Gastrocnemius medialis (tissue), 4 donors: ENCODE measurements at regions not wholly inside any gene's neighbourhood (a gene's known extent, or its start where the extent isn't known, plus 50 kb on each side); places are given as distances from the start of the nearest gene placed in this dataset.
"Not testable (repeated sequence)": the region's sequence is repeated elsewhere in the genome, so short reads cannot be mapped to it uniquely, and the experiment has no call there.

Experiments
- ATAC-seq, 2 donors: fragments of 150-250 bp; one replicate each; pipeline ENCODE4 v1.9.1; 2016
- DNase-seq, 2 donors: peaks; one replicate each; pipeline ENCODE4 v3.0.0-alpha.2; 2019
- H3K27ac ChIP-seq, 4 donors: fragments of 200-600 bp; sonication (generic); 1 replicate in 1 of 4; 2 replicates in 3 of 4; pipeline ENCODE4 v1.5.1; 2016 to 2018; ENCODE audit warnings: mild to moderate bottlenecking in 2 of 4, moderate library complexity in 1 of 4
- H3K27me3 ChIP-seq, 3 donors: fragments of 200-600 bp; sonication (generic) in 2 of 3; 1 replicate in 1 of 3; 2 replicates in 2 of 3; pipeline versions ENCODE4 v1.5.1 to v1.6.0; 2016 to 2019; ENCODE audit warnings: mild to moderate bottlenecking in 1 of 3, moderate library complexity in 1 of 3
- H3K36me3 ChIP-seq, 2 donors: fragments of 200-600 bp; sonication (generic) in 1 of 2; one replicate each; pipeline ENCODE4 v1.5.1; 2017 to 2018
- H3K4me1 ChIP-seq, 2 donors: fragments of 200-600 bp; sonication (generic) in 1 of 2; one replicate each; pipeline ENCODE4 v1.5.1; 2016 to 2017; ENCODE audit warnings: mild to moderate bottlenecking in 2 of 2
- H3K4me3 ChIP-seq, 4 donors: fragments of 200-600 bp; sonication (generic) in 3 of 4; 1 replicate in 1 of 4; 2 replicates in 3 of 4; pipeline ENCODE4 v1.5.1; 2016 to 2019; ENCODE audit warnings: mild to moderate bottlenecking in 2 of 4
- H3K9me3 ChIP-seq, 3 donors: fragments of 200-600 bp; sonication (generic) in 2 of 3; 1 replicate in 1 of 3; 2 replicates in 2 of 3; pipeline ENCODE4 v1.5.1; 2016 to 2019
- CTCF ChIP-seq, 5 experiments: fragments of 450-650 bp in 3 of 5; fragments of 200-600 bp in 2 of 5; sonication (generic) in 2 of 5; IDR thresholded peaks in 4 of 5; conservative IDR thresholded peaks in 1 of 5; 1 replicate in 4 of 5; 2 replicates in 1 of 5; pipeline ENCODE4 v1.5.1; 2016 to 2019; ENCODE audit warnings: antibody characterized with exemption in 5 of 5, mild to moderate bottlenecking in 3 of 5, moderate library complexity in 3 of 5
- POLR2A ChIP-seq, 2 donors: fragments of 450-650 bp; IDR thresholded peaks; one replicate each; pipeline ENCODE4 v1.6.1; 2017; ENCODE audit warnings: antibody characterized with exemption in 2 of 2, mild to moderate bottlenecking in 2 of 2, moderate library complexity in 2 of 2
- in situ Hi-C, 4 donors: fragments of 200-750 bp; cut with MboI; loops; one replicate each; pipeline versions ENCODE4 v1.15.0 to v1.8.0; 2017; ENCODE audit warnings: low sequenced_read_pairs in 4 of 4
- intact Hi-C: fragments of 100-400 bp; cut with DNase I; formaldehyde crosslinking; loops from one replicate; pipeline ENCODE4 v1.15.1; 2023; ENCODE audit warnings: low total_unique reads

GRCh38 chr10:33653584-33654367, 319.3 kb upstream of the NRP1 start:
- Histone ChIP-seq H3K27ac (no peak overlapping the region), H3K9me3 (no peaks in the 10 kb centered on the region), H3K4me1 (no peaks in the 10 kb centered on the region), H3K36me3 (no peaks in the 10 kb centered on the region), H3K27me3 (no peaks in the 10 kb centered on the region), H3K4me3 (no peak overlapping the region)
- no peak for TF ChIP-seq CTCF (IDR thresholded peaks at IDR 0.05 in 4 of 5, conservative IDR thresholded peaks at IDR 0.05 in 1 of 5)
- TF ChIP-seq POLR2A (IDR thresholded peaks at IDR 0.05), result no peak
- ATAC-seq (no peak), DNase-seq (no peak)
- intact Hi-C loops (no loop called here), in situ Hi-C loops (no loop called here)

DNA sequence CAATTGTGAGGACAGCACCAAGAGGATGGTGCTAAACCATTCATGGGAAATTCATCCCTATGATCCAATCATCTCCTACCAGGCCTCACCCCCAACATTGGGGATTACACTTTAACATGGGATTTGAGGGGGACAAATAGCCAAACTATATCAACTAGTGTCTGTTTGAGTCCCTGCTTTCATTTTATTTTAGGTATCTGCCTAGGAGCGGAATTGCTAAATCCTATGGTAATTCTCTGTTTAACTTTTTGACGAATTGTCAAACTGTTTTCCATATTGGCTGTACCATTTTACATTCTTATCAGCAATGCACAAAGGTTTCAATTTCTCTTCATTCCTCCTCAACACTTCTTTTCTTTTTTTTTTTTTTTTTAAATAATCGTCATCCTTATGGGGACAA, 318.4 kb upstream of the NRP1 start:
- Histone ChIP-seq H3K4me3 (no peak overlapping the region), H3K27me3 (no peaks in the 10 kb centered on the region), H3K27ac (no peak overlapping the region), H3K4me1 (no peaks in the 10 kb centered on the region), H3K9me3 (no peaks in the 10 kb centered on the region), H3K36me3 (no peaks in the 10 kb centered on the region)
- DNase-seq, result no peak
- in situ Hi-C loops (no loop called here), intact Hi-C loops (no loop called here)
- no peak for ATAC-seq
- TF ChIP-seq CTCF (IDR thresholded peaks at IDR 0.05 in 4 of 5, conservative IDR thresholded peaks at IDR 0.05 in 1 of 5), result no peak
- TF ChIP-seq POLR2A (IDR thresholded peaks at IDR 0.05), result no peak

GRCh38 chr10:33650131-33650530, 315.7 kb upstream of the NRP1 start:
- H3K4me3 ChIP-seq, H3K4me1 ChIP-seq, ATAC-seq, H3K36me3 ChIP-seq, DNase-seq, intact Hi-C loops, H3K27ac ChIP-seq, H3K9me3 ChIP-seq, H3K27me3 ChIP-seq, in situ Hi-C loops: not testable (repeated sequence)

DNA sequence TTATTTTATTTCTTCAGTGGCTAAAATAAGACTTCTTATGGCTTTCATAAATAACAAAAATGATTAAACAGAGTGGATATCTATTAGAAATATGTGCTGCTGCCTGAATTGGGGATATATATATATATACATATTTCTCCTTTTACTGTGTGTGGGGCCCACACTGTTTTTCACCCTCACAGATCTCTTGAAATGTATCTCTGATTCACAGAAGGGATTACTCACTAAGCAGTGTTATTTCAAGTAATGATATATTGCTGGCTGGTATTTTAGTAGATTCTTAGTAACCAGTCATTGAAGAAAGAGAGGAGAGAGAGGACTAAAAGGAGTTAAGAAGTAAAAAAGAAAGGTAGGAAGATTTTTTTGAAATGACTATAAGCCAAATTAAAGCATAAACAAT, 308.6 kb upstream of the NRP1 start:
- Histone ChIP-seq H3K27me3 (no peaks in the 10 kb centered on the region), H3K27ac (no peak overlapping the region), H3K4me1 (no peaks in the 10 kb centered on the region), H3K4me3 (no peak overlapping the region), H3K9me3 (no peaks in the 10 kb centered on the region), H3K36me3 (no peaks in the 10 kb centered on the region)
- no peak for DNase-seq
- intact Hi-C loops (no loop called here), in situ Hi-C loops (no loop called here)
- ATAC-seq, result no peak
- no peak for TF ChIP-seq CTCF (IDR thresholded peaks at IDR 0.05 in 4 of 5, conservative IDR thresholded peaks at IDR 0.05 in 1 of 5)
- TF ChIP-seq POLR2A (IDR thresholded peaks at IDR 0.05), result no peak

GRCh38 chr10:33638891-33639290, 304.4 kb upstream of the NRP1 start:
- Histone ChIP-seq H3K4me3 (no peak overlapping the region), H3K9me3 (no peaks in the 10 kb centered on the region), H3K36me3 (no peaks in the 10 kb centered on the region), H3K27ac (no peak overlapping the region), H3K27me3 (no peaks in the 10 kb centered on the region), H3K4me1 (no peaks in the 10 kb centered on the region)
- DNase-seq, result no peak
- no peak for ATAC-seq
- TF ChIP-seq POLR2A (IDR thresholded peaks at IDR 0.05) (no peak), CTCF (IDR thresholded peaks at IDR 0.05 in 4 of 5, conservative IDR thresholded peaks at IDR 0.05 in 1 of 5) (no peak)
- intact Hi-C loops (no loop called here), in situ Hi-C loops (no loop called here)
